ENCODE measurements at regions not wholly inside any gene's neighbourhood (a gene's known extent, or its start where the extent isn't known, plus 50 kb on each side); places are given as distances from the start of the nearest gene placed in this dataset.

GRCh38 chr10:1933215-1933614 lies 195.9 kb upstream of the ADARB2 start (continued):
- TF ChIP-seq, protein P1, sequence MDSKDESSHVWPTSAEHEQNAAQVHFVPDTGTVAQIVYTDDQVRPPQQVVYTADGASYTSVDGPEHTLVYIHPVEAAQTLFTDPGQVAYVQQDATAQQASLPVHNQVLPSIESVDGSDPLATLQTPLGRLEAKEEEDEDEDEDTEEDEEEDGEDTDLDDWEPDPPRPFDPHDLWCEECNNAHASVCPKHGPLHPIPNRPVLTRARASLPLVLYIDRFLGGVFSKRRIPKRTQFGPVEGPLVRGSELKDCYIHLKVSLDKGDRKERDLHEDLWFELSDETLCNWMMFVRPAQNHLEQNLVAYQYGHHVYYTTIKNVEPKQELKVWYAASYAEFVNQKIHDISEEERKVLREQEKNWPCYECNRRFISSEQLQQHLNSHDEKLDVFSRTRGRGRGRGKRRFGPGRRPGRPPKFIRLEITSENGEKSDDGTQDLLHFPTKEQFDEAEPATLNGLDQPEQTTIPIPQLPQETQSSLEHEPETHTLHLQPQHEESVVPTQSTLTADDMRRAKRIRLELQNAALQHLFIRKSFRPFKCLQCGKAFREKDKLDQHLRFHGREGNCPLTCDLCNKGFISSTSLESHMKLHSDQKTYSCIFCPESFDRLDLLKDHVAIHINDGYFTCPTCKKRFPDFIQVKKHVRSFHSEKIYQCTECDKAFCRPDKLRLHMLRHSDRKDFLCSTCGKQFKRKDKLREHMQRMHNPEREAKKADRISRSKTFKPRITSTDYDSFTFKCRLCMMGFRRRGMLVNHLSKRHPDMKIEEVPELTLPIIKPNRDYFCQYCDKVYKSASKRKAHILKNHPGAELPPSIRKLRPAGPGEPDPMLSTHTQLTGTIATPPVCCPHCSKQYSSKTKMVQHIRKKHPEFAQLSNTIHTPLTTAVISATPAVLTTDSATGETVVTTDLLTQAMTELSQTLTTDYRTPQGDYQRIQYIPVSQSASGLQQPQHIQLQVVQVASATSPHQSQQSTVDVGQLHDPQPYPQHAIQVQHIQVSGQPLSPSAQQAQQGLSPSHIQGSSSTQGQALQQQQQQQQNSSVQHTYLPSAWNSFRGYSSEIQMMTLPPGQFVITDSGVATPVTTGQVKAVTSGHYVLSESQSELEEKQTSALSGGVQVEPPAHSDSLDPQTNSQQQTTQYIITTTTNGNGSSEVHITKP (tag by site-specific recombination; IDR thresholded peaks at IDR 0.05), result no peak
- TF ChIP-seq ZNF626 (tag by site-specific recombination; IDR thresholded peaks at IDR 0.05) (no peak), YY1 (tag by site-specific recombination; IDR thresholded peaks at IDR 0.05) (no peak), KLF10 (tag by site-specific recombination; IDR thresholded peaks at IDR 0.05) (no peak), ZNF837 (tag by site-specific recombination; IDR thresholded peaks at IDR 0.05) (no peak), ZNF558 (tag by site-specific recombination; IDR thresholded peaks at IDR 0.05) (no peak)

DNA sequence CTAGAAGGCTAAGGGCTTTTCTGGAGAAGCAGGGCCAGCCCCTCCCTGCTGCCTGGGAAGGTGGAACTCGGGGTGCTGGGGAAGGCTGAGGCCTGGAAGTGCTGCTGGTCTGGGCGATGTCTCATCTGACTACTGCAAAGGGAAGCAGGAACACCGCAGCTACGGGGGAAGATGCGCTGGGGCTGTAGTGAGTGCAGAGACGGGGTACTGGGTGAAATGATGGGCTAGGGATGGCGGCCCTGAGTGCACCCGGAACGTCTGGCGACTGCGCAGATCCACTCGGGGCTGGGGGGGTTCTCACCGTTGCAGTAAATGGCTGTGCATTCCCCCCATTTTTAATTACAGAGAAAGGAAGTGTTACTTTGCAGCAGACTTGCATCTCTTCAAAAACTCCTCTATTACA lies 195.4 kb upstream of the ADARB2 start:
- no peaks in the 10 kb centered on the region for H3K9me3 ChIP-seq (ENCODE audit: control insufficient read depth, insufficient read depth, low read depth, low read length)
- H3K4me1 ChIP-seq (ENCODE audit: control insufficient read depth, insufficient read depth, low read length), result no peaks in the 10 kb centered on the region
- ChIA-PET POLR2A (no interaction called here), CTCF (no interaction called here)
- H3K36me3 ChIP-seq (ENCODE audit: control insufficient read depth in 2 of 2, insufficient read depth in 1 of 2, low read length in 2 of 2), result no peaks in the 10 kb centered on the region
- TF ChIP-seq ZNF596 (tag by site-specific recombination; IDR thresholded peaks at IDR 0.05) (no peak), ZNF324 (tag by site-specific recombination; IDR thresholded peaks at IDR 0.05) (no peak), ZNF776 (tag by site-specific recombination; IDR thresholded peaks at IDR 0.05; ENCODE audit: borderline replicate concordance) (no peak), ZXDB (tag by site-specific recombination; IDR thresholded peaks at IDR 0.05) (no peak), ZNF530 (tag by site-specific recombination; IDR thresholded peaks at IDR 0.05; ENCODE audit: low read depth) (no peak), ZNF48 (tag by site-specific recombination; IDR thresholded peaks at IDR 0.05) (no peak), ZNF610 (tag by site-specific recombination; IDR thresholded peaks at IDR 0.05; ENCODE audit: borderline replicate concordance) (no peak), SALL2 (tag by site-specific recombination; IDR thresholded peaks at IDR 0.05; ENCODE audit: borderline replicate concordance) (no peak), ZNF155 (tag by site-specific recombination; IDR thresholded peaks at IDR 0.05) (no peak)
- TF ChIP-seq, protein P2, sequence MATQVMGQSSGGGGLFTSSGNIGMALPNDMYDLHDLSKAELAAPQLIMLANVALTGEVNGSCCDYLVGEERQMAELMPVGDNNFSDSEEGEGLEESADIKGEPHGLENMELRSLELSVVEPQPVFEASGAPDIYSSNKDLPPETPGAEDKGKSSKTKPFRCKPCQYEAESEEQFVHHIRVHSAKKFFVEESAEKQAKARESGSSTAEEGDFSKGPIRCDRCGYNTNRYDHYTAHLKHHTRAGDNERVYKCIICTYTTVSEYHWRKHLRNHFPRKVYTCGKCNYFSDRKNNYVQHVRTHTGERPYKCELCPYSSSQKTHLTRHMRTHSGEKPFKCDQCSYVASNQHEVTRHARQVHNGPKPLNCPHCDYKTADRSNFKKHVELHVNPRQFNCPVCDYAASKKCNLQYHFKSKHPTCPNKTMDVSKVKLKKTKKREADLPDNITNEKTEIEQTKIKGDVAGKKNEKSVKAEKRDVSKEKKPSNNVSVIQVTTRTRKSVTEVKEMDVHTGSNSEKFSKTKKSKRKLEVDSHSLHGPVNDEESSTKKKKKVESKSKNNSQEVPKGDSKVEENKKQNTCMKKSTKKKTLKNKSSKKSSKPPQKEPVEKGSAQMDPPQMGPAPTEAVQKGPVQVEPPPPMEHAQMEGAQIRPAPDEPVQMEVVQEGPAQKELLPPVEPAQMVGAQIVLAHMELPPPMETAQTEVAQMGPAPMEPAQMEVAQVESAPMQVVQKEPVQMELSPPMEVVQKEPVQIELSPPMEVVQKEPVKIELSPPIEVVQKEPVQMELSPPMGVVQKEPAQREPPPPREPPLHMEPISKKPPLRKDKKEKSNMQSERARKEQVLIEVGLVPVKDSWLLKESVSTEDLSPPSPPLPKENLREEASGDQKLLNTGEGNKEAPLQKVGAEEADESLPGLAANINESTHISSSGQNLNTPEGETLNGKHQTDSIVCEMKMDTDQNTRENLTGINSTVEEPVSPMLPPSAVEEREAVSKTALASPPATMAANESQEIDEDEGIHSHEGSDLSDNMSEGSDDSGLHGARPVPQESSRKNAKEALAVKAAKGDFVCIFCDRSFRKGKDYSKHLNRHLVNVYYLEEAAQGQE (tag by site-specific recombination; IDR thresholded peaks at IDR 0.05), result no peak
- TF ChIP-seq, protein P3, sequence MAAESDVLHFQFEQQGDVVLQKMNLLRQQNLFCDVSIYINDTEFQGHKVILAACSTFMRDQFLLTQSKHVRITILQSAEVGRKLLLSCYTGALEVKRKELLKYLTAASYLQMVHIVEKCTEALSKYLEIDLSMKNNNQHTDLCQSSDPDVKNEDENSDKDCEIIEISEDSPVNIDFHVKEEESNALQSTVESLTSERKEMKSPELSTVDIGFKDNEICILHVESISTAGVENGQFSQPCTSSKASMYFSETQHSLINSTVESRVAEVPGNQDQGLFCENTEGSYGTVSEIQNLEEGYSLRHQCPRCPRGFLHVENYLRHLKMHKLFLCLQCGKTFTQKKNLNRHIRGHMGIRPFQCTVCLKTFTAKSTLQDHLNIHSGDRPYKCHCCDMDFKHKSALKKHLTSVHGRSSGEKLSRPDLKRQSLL (tag by site-specific recombination; IDR thresholded peaks at IDR 0.05), result no peak
- H3K4me3 ChIP-seq (ENCODE audit: low read depth, low read length), result no peak overlapping the region
- no peak overlapping the region for H3K27ac ChIP-seq (ENCODE audit: extremely low read depth, low read depth, low read length)

- Histone ChIP-seq H3K36me3 (ENCODE audit: control insufficient read depth in 2 of 2, insufficient read depth in 1 of 2, low read length in 2 of 2) (no peaks in the 10 kb centered on the region), H3K27ac (ENCODE audit: extremely low read depth, low read depth, low read length) (no peak overlapping the region), H3K9me3 (ENCODE audit: control insufficient read depth, insufficient read depth, low read depth, low read length) (no peaks in the 10 kb centered on the region), H3K4me1 (ENCODE audit: control insufficient read depth, insufficient read depth, low read length) (no peaks in the 10 kb centered on the region), H3K4me3 (ENCODE audit: low read depth, low read length) (no peak overlapping the region)
- POLR2A ChIA-PET, result no interaction called here
- CTCF ChIA-PET, result no interaction called here
- TF ChIP-seq ZNF175 (tag by site-specific recombination; IDR thresholded peaks at IDR 0.05) (no peak), ZNF138 (tag by site-specific recombination; IDR thresholded peaks at IDR 0.05; ENCODE audit: borderline replicate concordance) (no peak), KLF8 (tag by site-specific recombination; IDR thresholded peaks at IDR 0.05) (no peak)
- TF ChIP-seq, protein P4, sequence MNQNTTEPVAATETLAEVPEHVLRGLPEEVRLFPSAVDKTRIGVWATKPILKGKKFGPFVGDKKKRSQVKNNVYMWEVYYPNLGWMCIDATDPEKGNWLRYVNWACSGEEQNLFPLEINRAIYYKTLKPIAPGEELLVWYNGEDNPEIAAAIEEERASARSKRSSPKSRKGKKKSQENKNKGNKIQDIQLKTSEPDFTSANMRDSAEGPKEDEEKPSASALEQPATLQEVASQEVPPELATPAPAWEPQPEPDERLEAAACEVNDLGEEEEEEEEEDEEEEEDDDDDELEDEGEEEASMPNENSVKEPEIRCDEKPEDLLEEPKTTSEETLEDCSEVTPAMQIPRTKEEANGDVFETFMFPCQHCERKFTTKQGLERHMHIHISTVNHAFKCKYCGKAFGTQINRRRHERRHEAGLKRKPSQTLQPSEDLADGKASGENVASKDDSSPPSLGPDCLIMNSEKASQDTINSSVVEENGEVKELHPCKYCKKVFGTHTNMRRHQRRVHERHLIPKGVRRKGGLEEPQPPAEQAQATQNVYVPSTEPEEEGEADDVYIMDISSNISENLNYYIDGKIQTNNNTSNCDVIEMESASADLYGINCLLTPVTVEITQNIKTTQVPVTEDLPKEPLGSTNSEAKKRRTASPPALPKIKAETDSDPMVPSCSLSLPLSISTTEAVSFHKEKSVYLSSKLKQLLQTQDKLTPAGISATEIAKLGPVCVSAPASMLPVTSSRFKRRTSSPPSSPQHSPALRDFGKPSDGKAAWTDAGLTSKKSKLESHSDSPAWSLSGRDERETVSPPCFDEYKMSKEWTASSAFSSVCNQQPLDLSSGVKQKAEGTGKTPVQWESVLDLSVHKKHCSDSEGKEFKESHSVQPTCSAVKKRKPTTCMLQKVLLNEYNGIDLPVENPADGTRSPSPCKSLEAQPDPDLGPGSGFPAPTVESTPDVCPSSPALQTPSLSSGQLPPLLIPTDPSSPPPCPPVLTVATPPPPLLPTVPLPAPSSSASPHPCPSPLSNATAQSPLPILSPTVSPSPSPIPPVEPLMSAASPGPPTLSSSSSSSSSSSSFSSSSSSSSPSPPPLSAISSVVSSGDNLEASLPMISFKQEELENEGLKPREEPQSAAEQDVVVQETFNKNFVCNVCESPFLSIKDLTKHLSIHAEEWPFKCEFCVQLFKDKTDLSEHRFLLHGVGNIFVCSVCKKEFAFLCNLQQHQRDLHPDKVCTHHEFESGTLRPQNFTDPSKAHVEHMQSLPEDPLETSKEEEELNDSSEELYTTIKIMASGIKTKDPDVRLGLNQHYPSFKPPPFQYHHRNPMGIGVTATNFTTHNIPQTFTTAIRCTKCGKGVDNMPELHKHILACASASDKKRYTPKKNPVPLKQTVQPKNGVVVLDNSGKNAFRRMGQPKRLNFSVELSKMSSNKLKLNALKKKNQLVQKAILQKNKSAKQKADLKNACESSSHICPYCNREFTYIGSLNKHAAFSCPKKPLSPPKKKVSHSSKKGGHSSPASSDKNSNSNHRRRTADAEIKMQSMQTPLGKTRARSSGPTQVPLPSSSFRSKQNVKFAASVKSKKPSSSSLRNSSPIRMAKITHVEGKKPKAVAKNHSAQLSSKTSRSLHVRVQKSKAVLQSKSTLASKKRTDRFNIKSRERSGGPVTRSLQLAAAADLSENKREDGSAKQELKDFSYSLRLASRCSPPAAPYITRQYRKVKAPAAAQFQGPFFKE (tag by site-specific recombination; IDR thresholded peaks at IDR 0.05; ENCODE audit: borderline replicate concordance), result no peak
Measured at GRCh38 chr10:1928606-1929005, 191.3 kb upstream of the ADARB2 start.
